H1 (cell line): ENCODE measurements at regions not wholly inside any gene's neighbourhood (a gene's known extent, or its start where the extent isn't known, plus 50 kb on each side); places are given as distances from the start of the nearest gene placed in this dataset.

Experiments used
- CTCF ChIA-PET: fragments of 300-600 bp; sonication (Branson Sonifier 250); formaldehyde crosslinking; loops from one replicate; lab custom pipeline; 2021; ENCODE audit not compliant: partially characterized antibody; lab: Charles Lee
- POLR2A ChIA-PET: fragments of 300-600 bp; sonication (Branson Sonifier 250); formaldehyde crosslinking; loops from one replicate; lab custom pipeline; 2021; ENCODE audit warnings: inconsistent platforms; ENCODE audit not compliant: partially characterized antibody; lab: Charles Lee
- DNase-seq, 2 experiments: peaks; one replicate each; pipeline versions ENCODE4 v3.0.0 to v3.0.0-alpha.2; 2010 to 2022; ENCODE audit warnings: low spot score in 2 of 2, low read depth in 1 of 2, mixed read lengths in 1 of 2
- FAIRE-seq: peaks from 2 replicates; lab custom pipeline; 2011; peaks lifted over from hg19 to GRCh38; lab: Jason Lieb, UNC
- H2AFZ ChIP-seq: 2 replicates; pipeline ENCODE4 v1.8.1; 2012; ENCODE audit warnings: low read length, inconsistent platforms
- H2AK5ac ChIP-seq: 2 replicates; pipeline ENCODE4 v1.6.1; 2013; ENCODE audit warnings: low read depth, low read length
- H2BK120ac ChIP-seq: replicated peaks from 2 replicates; pipeline ENCODE3; 2013; ENCODE audit warnings: low read depth, low read length, inconsistent platforms
- H2BK12ac ChIP-seq: 2 replicates; pipeline ENCODE4 v1.6.1; 2013; ENCODE audit warnings: low read depth, low read length
- H2BK15ac ChIP-seq: 2 replicates; pipeline ENCODE4 v1.6.1; 2013; ENCODE audit warnings: low read length
- H2BK20ac ChIP-seq: 2 replicates; pipeline ENCODE4 v1.6.1; 2013; ENCODE audit warnings: low read length
- H2BK5ac ChIP-seq: 2 replicates; pipeline ENCODE4 v1.6.1; 2013; ENCODE audit warnings: low read depth, low read length
- H3K14ac ChIP-seq: 2 replicates; pipeline ENCODE4 v1.6.1; 2013; ENCODE audit warnings: inconsistent platforms; ENCODE audit not compliant: insufficient read length
- H3K18ac ChIP-seq: 2 replicates; pipeline ENCODE4 v1.6.1; 2013; ENCODE audit warnings: low read length; ENCODE audit errors: extremely low read depth
- H3K23ac ChIP-seq: 2 replicates; pipeline ENCODE4 v1.6.1; 2013; ENCODE audit warnings: inconsistent platforms; ENCODE audit not compliant: insufficient read length
- H3K23me2 ChIP-seq: 2 replicates; pipeline ENCODE4 v1.6.1; 2013; ENCODE audit warnings: low read depth, low read length
- H3K27ac ChIP-seq: 2 replicates; pipeline ENCODE4 v1.6.1; 2011; ENCODE audit warnings: low read depth, low read length, inconsistent platforms
- H3K27me3 ChIP-seq, 4 experiments: replicated peaks in 1 of 4; 1 replicate in 1 of 4; 2 replicates in 3 of 4; pipeline versions ENCODE4 v1.6.1 to v1.8.1; 2011 to 2013; ENCODE audit warnings: low read length in 3 of 4, mild to moderate bottlenecking in 3 of 4, inconsistent platforms in 2 of 4, mixed read lengths in 2 of 4, moderate library complexity in 1 of 4; ENCODE audit not compliant: control insufficient read depth in 3 of 4, insufficient read depth in 3 of 4; ENCODE audit errors: extremely low read depth in 1 of 4
- H3K36me3 ChIP-seq, 4 experiments: 2 replicates each; pipeline versions ENCODE4 v1.6.1 to v1.8.1; 2011 to 2013; ENCODE audit warnings: mild to moderate bottlenecking in 4 of 4, low read length in 3 of 4, moderate library complexity in 2 of 4, control low read depth in 1 of 4, inconsistent platforms in 1 of 4; ENCODE audit not compliant: insufficient read depth in 4 of 4, control insufficient read depth in 2 of 4
- H3K4ac ChIP-seq: replicated peaks from 2 replicates; pipeline ENCODE3; 2013; ENCODE audit warnings: low read length, low read depth, mixed read lengths, inconsistent platforms; ENCODE audit not compliant: insufficient read length
- H3K4me1 ChIP-seq, 4 experiments: replicated peaks in 1 of 4; 1 replicate in 1 of 4; 2 replicates in 3 of 4; pipeline versions ENCODE4 v1.6.1 to v1.8.1; 2011 to 2013; ENCODE audit warnings: low read length in 3 of 4, inconsistent platforms in 2 of 4, mixed read lengths in 1 of 4; ENCODE audit not compliant: insufficient read depth in 4 of 4, control insufficient read depth in 3 of 4
- H3K4me2 ChIP-seq, 2 experiments: 2 replicates each; pipeline versions ENCODE4 v1.6.1 to v1.8.1; 2011 to 2013; ENCODE audit warnings: low read depth in 2 of 2, low read length in 2 of 2, control low read depth in 1 of 2, inconsistent platforms in 1 of 2, mild to moderate bottlenecking in 1 of 2; ENCODE audit not compliant: insufficient read depth in 1 of 2
- H3K4me3 ChIP-seq, 4 experiments: fragments of 200-600, 300-600 bp in 1 of 4; sonication (generic), shearing (Covaris generic), sonication (Bioruptor Twin) in 1 of 4; 2 replicates each; pipeline versions ENCODE4 v1.5.1 to v1.8.1; 2011 to 2016; ENCODE audit warnings: low read length in 4 of 4, low read depth in 3 of 4, control low read depth in 2 of 4, inconsistent platforms in 2 of 4, mild to moderate bottlenecking in 2 of 4, mixed read lengths in 1 of 4, moderate library complexity in 1 of 4; ENCODE audit not compliant: insufficient read depth in 2 of 4; ENCODE audit errors: extremely low read depth in 1 of 4
- H3K56ac ChIP-seq: replicated peaks from 2 replicates; pipeline ENCODE3; 2013; ENCODE audit warnings: low read depth, mild to moderate bottlenecking, mixed read lengths, low read length, inconsistent platforms; ENCODE audit not compliant: insufficient read length
- H3K79me1 ChIP-seq: 2 replicates; pipeline ENCODE4 v1.6.1; 2013; ENCODE audit warnings: low read depth, low read length, control low read depth
- H3K79me2 ChIP-seq, 2 experiments: 2 replicates each; pipeline versions ENCODE4 v1.6.1 to v1.8.1; 2012 to 2013; ENCODE audit warnings: low read length in 2 of 2, mild to moderate bottlenecking in 2 of 2, inconsistent platforms in 1 of 2; ENCODE audit not compliant: insufficient read depth in 2 of 2, control insufficient read depth in 1 of 2
- H3K9ac ChIP-seq, 4 experiments: replicated peaks in 1 of 4; 1 replicate in 1 of 4; 2 replicates in 3 of 4; pipeline versions ENCODE4 v1.6.1 to v1.8.1; 2011 to 2013; ENCODE audit warnings: low read depth in 3 of 4, low read length in 3 of 4, control low read depth in 2 of 4, mild to moderate bottlenecking in 2 of 4, moderate library complexity in 2 of 4, inconsistent platforms in 1 of 4; ENCODE audit errors: extremely low read depth in 1 of 4
- H3K9me3 ChIP-seq, 2 experiments: 2 replicates each; pipeline versions ENCODE4 v1.6.1 to v1.8.1; 2012 to 2013; ENCODE audit warnings: mild to moderate bottlenecking in 2 of 2, moderate library complexity in 2 of 2, control low read depth in 1 of 2, inconsistent platforms in 1 of 2, low read depth in 1 of 2, low read length in 1 of 2, mixed read lengths in 1 of 2; ENCODE audit not compliant: insufficient read depth in 2 of 2
- H4K20me1 ChIP-seq, 2 experiments: replicated peaks in 1 of 2; 2 replicates each; pipeline versions ENCODE3 to v1.8.1; 2011 to 2013; ENCODE audit warnings: inconsistent platforms in 2 of 2, low read length in 2 of 2, mild to moderate bottlenecking in 1 of 2; ENCODE audit not compliant: insufficient read depth in 2 of 2, control insufficient read depth in 1 of 2
- H4K5ac ChIP-seq: 2 replicates; pipeline ENCODE4 v1.6.1; 2013; ENCODE audit warnings: low read length, low read depth, mixed read lengths, inconsistent platforms; ENCODE audit not compliant: insufficient read length
- H4K8ac ChIP-seq: 2 replicates; pipeline ENCODE4 v1.8.0; 2013; ENCODE audit warnings: mild to moderate bottlenecking, moderate library complexity, low read length, inconsistent platforms; ENCODE audit not compliant: insufficient read depth; ENCODE audit errors: extremely low read depth
- H4K91ac ChIP-seq: replicated peaks from 2 replicates; pipeline ENCODE3; 2013; ENCODE audit warnings: low read length, mixed read lengths, inconsistent platforms; ENCODE audit not compliant: insufficient read length
- BCL11A ChIP-seq, 2 experiments: IDR thresholded peaks; one replicate each; pipeline ENCODE4 v1.6.1; 2011; ENCODE audit warnings: low read depth in 2 of 2, low read length in 2 of 2, mild to moderate bottlenecking in 2 of 2
- CBX8 ChIP-seq: fragments of 300-800, 300-1000 bp; sonication (generic); IDR thresholded peaks from 2 replicates; pipeline ENCODE4 v1.7.1; 2016; ENCODE audit warnings: low read depth, low read length, borderline replicate concordance
- CHD2 ChIP-seq: IDR thresholded peaks from 2 replicates; pipeline ENCODE4 v1.6.1; 2012; ENCODE audit warnings: low read length, improper control_type of control experiment
- CTBP2 ChIP-seq: IDR thresholded peaks from 2 replicates; pipeline ENCODE4 v1.7.0; 2011; ENCODE audit warnings: borderline replicate concordance, mild to moderate bottlenecking, moderate library complexity, mixed read lengths, low read length; ENCODE audit not compliant: insufficient read depth, insufficient read length
- E2F6 ChIP-seq: IDR thresholded peaks from 2 replicates; pipeline ENCODE4 v1.6.1; 2012; ENCODE audit warnings: inconsistent platforms
- GABPA ChIP-seq: IDR thresholded peaks from 2 replicates; pipeline ENCODE4 v1.6.1; 2011; ENCODE audit warnings: mild to moderate bottlenecking, low read length, moderate library complexity, borderline replicate concordance; ENCODE audit not compliant: insufficient read depth
- HDAC2 ChIP-seq, 2 experiments: fragments of 300-600 bp in 1 of 2; sonication (generic) in 1 of 2; IDR thresholded peaks; 2 replicates each; pipeline ENCODE4 v1.6.1; 2011 to 2012; ENCODE audit warnings: low read depth in 2 of 2, low read length in 2 of 2, mild to moderate bottlenecking in 2 of 2, moderate library complexity in 2 of 2, borderline replicate concordance in 1 of 2, inconsistent platforms in 1 of 2
- KDM4A ChIP-seq: IDR thresholded peaks from one replicate; pipeline ENCODE4 v1.7.1; 2012; ENCODE audit warnings: low read depth, mild to moderate bottlenecking, moderate library complexity, low read length, inconsistent platforms; ENCODE audit not compliant: severe bottlenecking
- MAFK ChIP-seq: IDR thresholded peaks from 2 replicates; pipeline ENCODE4 v1.6.1; 2012; ENCODE audit warnings: low read depth, mild to moderate bottlenecking, improper control_type of control experiment, low read length
- RFX5 ChIP-seq: IDR thresholded peaks from 2 replicates; pipeline ENCODE4 v1.6.1; 2011; ENCODE audit warnings: low read depth, low read length, improper control_type of control experiment, borderline replicate concordance
- SIN3A ChIP-seq, 2 experiments: IDR thresholded peaks in 1 of 2; conservative IDR thresholded peaks in 1 of 2; 2 replicates each; pipeline ENCODE4 v1.6.1; 2011 to 2012; ENCODE audit warnings: low read length in 2 of 2, improper control_type of control experiment in 1 of 2, low read depth in 1 of 2, mild to moderate bottlenecking in 1 of 2
- SIX5 ChIP-seq: IDR thresholded peaks from 2 replicates; pipeline ENCODE4 v1.6.1; 2011; ENCODE audit warnings: mild to moderate bottlenecking, low read depth, low read length
- SRF ChIP-seq: IDR thresholded peaks from 2 replicates; pipeline ENCODE4 v1.6.1; 2011; ENCODE audit warnings: mild to moderate bottlenecking, low read depth, low read length, moderate library complexity
- TAF1 ChIP-seq: IDR thresholded peaks from 2 replicates; pipeline ENCODE4 v1.6.1; 2011; ENCODE audit warnings: mild to moderate bottlenecking, low read depth, low read length
- WGBS, 2 experiments: shearing (Covaris generic) in 1 of 2; methylation state at CpG; one replicate each; pipeline versions ENCODE4 v1.1.6 to v1.1.7; 2013 to 2015; ENCODE audit warnings: low lambda C conversion rate in 2 of 2, mixed read lengths in 2 of 2, inconsistent platforms in 1 of 2, low coverage in 1 of 2, missing lambda C conversion rate in 1 of 2; ENCODE audit not compliant: insufficient replicate concordance in 2 of 2, insufficient coverage in 1 of 2, insufficient read length in 1 of 2; ENCODE audit errors: extremely low coverage in 1 of 2, missing lambda C conversion rate in 1 of 2; 5-methylcytosine and 5-hydroxymethylcytosine counted together

GRCh38 chr2:52929412-52929811 lies 838.2 kb upstream of the CHAC2 start:
- H3K4me1 ChIP-seq = no peaks in the 10 kb centered on the region
- no peak overlapping the region for H3K18ac ChIP-seq
- WGBS, 2 experiments = 98% methylated on average over 4 of the region's 4 CpGs; no CpG with 5 or more reads in 1 of the 2 experiments
- H3K23ac ChIP-seq = no peak overlapping the region
- no peak overlapping the region for H3K4ac ChIP-seq
- ChIA-PET POLR2A (no interaction called here), CTCF (no interaction called here)
- H3K9ac ChIP-seq = no peak overlapping the region
- H2BK20ac ChIP-seq = no peak overlapping the region
- no peak for DNase-seq
- no peak overlapping the region for H2AK5ac ChIP-seq
- H2BK15ac ChIP-seq = no peak overlapping the region
- H4K8ac ChIP-seq = no peak overlapping the region
- H3K27ac ChIP-seq = no peak overlapping the region
- H4K20me1 ChIP-seq = no peaks in the 10 kb centered on the region
- peaks cover 8 to 13% of the 10 kb centered on the region in 2 experiments; a peak in 3 of 4 replicates for H3K9me3 ChIP-seq
- H2AFZ ChIP-seq = no peak overlapping the region
- H4K91ac ChIP-seq = no peak overlapping the region
- no peak overlapping the region for H2BK120ac ChIP-seq
- H3K4me2 ChIP-seq = no peak overlapping the region
- no peak overlapping the region for H2BK12ac ChIP-seq
- no peak for TF ChIP-seq GABPA
- no peak for TF ChIP-seq BCL11A (IDR thresholded peaks at IDR 0.05; ENCODE audit: low read depth in 2 of 2, low read length in 2 of 2)
- no peak for TF ChIP-seq KDM4A
- TF ChIP-seq CBX8 = no peak
- TF ChIP-seq SIX5 = no peak
- no peak for TF ChIP-seq SRF
- TF ChIP-seq HDAC2 (IDR thresholded peaks at IDR 0.05; ENCODE audit: borderline replicate concordance in 1 of 2, low read depth in 2 of 2, low read length in 2 of 2) = no peak
- no peak for TF ChIP-seq TAF1
- no peak for TF ChIP-seq RFX5
- no peak for TF ChIP-seq CHD2
- no peak for TF ChIP-seq CTBP2
- no peak for TF ChIP-seq E2F6
- no peak for TF ChIP-seq MAFK
- no peak for TF ChIP-seq SIN3A (conservative IDR thresholded peaks at IDR 0.05 in 1 of 2, IDR thresholded peaks at IDR 0.05 in 1 of 2; ENCODE audit: low read depth in 1 of 2, low read length in 2 of 2)
- TF ChIP-seq, all 59 proteins: peak for 0
- Histone ChIP-seq H3K14ac (no peak overlapping the region), H3K36me3 (no peaks in the 10 kb centered on the region), H3K79me1 (no peaks in the 10 kb centered on the region), H2BK5ac (no peak overlapping the region), H3K79me2 (no peaks in the 10 kb centered on the region), H3K23me2 (no peaks in the 10 kb centered on the region), H3K27me3 (no peaks in the 10 kb centered on the region), H4K5ac (no peak overlapping the region), H3K56ac (no peak overlapping the region), H3K4me3 (no peak overlapping the region)
- FAIRE-seq = no peak
